ENCODE measurements at regions not wholly inside any gene's neighbourhood (a gene's known extent, or its start where the extent isn't known, plus 50 kb on each side); places are given as distances from the start of the nearest gene placed in this dataset.

DNA sequence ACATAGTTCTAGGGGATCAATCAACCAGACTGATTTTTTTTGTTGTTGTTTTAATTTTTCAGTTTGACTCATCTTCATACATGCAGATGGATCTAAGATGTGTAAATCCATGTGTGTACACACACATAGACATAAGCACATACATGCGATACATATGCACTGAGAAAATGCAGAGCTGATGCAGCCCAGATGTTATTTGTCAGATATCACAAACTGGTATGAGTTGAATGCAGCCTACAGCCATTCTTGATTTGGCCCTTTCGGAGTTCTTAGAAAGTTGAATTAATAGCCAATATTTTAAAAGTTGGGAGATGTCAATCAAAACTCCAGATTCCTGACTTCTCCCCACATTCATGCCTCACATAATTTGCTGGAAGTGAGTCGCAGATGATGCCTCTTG, 180.4 kb downstream of the SPATA18 start:
- TF ChIP-seq EZH2 (IDR thresholded peaks at IDR 0.05; ENCODE audit: low read length) = no peak
- TF ChIP-seq, protein P1, sequence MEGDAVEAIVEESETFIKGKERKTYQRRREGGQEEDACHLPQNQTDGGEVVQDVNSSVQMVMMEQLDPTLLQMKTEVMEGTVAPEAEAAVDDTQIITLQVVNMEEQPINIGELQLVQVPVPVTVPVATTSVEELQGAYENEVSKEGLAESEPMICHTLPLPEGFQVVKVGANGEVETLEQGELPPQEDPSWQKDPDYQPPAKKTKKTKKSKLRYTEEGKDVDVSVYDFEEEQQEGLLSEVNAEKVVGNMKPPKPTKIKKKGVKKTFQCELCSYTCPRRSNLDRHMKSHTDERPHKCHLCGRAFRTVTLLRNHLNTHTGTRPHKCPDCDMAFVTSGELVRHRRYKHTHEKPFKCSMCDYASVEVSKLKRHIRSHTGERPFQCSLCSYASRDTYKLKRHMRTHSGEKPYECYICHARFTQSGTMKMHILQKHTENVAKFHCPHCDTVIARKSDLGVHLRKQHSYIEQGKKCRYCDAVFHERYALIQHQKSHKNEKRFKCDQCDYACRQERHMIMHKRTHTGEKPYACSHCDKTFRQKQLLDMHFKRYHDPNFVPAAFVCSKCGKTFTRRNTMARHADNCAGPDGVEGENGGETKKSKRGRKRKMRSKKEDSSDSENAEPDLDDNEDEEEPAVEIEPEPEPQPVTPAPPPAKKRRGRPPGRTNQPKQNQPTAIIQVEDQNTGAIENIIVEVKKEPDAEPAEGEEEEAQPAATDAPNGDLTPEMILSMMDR (optimal IDR thresholded peaks at IDR 0.05 in 1 of 3, IDR thresholded peaks at IDR 0.05 in 1 of 3, conservative IDR thresholded peaks at IDR 0.05 in 1 of 3; ENCODE audit: extremely low read depth in 1 of 3, insufficient read depth in 2 of 3, low read length in 3 of 3) = no peak
- no peak overlapping the region for H3K9ac ChIP-seq (ENCODE audit: control insufficient read depth, extremely low read depth, insufficient read depth, low read length)
- no peaks in the 10 kb centered on the region for H3K4me1 ChIP-seq (ENCODE audit: control insufficient read depth, extremely low read depth, insufficient read depth, low read length)
- no peaks in the 10 kb centered on the region for H3K79me2 ChIP-seq (ENCODE audit: control insufficient read depth, insufficient read depth, low read length)
- dilution Hi-C loops (cut with MboI; ENCODE audit: extremely low pct_ligation_motif_present, low sequenced_read_pairs) = no loop called here
- no peak overlapping the region for H2AFZ ChIP-seq (ENCODE audit: control insufficient read depth, low read length)
- H3K4me3 ChIP-seq (ENCODE audit: control insufficient read depth in 2 of 3, extremely low read depth in 1 of 3, insufficient read depth in 2 of 3, low read depth in 1 of 3, low read length in 3 of 3) = no peak overlapping the region
- H3K4me2 ChIP-seq (ENCODE audit: control insufficient read depth, extremely low read depth, insufficient read depth, low read depth, low read length) = no peak overlapping the region
- no peaks in the 10 kb centered on the region for H3K9me3 ChIP-seq (ENCODE audit: control insufficient read depth, low read depth, low read length)
- no peaks in the 10 kb centered on the region for H4K20me1 ChIP-seq (ENCODE audit: control insufficient read depth, extremely low read depth, insufficient read depth, low read length)
- FAIRE-seq (no peak), DNase-seq (ENCODE audit: low read depth, low spot score) (no peak)
- no peaks in the 10 kb centered on the region for H3K9me1 ChIP-seq (ENCODE audit: control insufficient read depth, extremely low read depth, insufficient read depth, low read length)
- no peaks in the 10 kb centered on the region for H3K36me3 ChIP-seq (ENCODE audit: control insufficient read depth in 2 of 2, extremely low read depth in 1 of 2, insufficient read depth in 2 of 2, low read length in 2 of 2)
- no peak overlapping the region for H3K27ac ChIP-seq (ENCODE audit: control insufficient read depth, insufficient read depth, low read length)
- no peaks in the 10 kb centered on the region for H3K27me3 ChIP-seq (ENCODE audit: control insufficient read depth, extremely low read depth, insufficient read depth, low read length)

DNA sequence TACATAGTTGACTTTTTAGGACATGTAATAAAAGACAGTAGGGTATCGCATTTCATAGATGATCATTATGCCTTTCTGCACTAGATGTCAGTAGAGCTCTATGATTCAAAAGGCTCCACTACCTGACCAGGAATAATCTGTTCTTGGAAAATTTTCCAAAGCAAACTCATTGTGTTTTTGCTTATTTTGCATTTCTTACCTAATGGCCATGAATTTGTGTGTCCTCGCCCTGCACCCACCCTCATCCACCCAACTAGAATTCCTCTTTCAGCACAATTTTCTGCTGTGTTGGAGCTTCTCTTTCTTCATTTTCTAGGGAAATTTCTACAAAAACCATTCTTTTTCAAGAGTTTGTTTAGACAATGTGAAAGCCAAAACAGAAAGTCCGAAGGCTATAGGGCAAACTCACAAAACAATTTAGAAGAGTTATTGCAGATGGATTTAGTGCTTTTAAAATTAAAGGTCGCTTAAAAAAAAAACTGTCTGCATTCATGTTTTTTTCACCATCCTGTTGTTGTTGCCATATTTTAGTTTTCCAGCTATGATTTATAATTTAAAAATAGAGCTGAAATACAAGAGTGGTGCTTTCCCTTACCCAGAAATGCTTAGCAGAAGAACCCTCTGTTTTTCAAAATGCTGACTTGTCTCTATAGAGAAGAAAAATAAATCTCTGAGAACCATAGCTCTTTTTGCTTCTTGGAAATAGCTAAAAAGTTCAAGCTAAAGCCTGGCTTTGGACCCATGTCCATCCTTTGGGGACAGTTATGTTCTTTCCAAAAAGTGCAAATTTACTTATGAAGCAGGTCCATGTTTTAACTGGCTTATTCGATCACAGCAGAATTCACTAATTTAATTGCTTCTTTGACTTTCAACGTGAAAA, 183.7 kb downstream of the SPATA18 start:
- no peak overlapping the region for H2AFZ ChIP-seq (ENCODE audit: control insufficient read depth, low read length)
- no peak overlapping the region for H3K4me3 ChIP-seq (ENCODE audit: control insufficient read depth in 2 of 3, extremely low read depth in 1 of 3, insufficient read depth in 2 of 3, low read depth in 1 of 3, low read length in 3 of 3)
- no peaks in the 10 kb centered on the region for H3K36me3 ChIP-seq (ENCODE audit: control insufficient read depth in 2 of 2, extremely low read depth in 1 of 2, insufficient read depth in 2 of 2, low read length in 2 of 2)
- no peak for DNase-seq (ENCODE audit: low read depth, low spot score)
- peak; percentile 60 for FAIRE-seq
- H3K27ac ChIP-seq (ENCODE audit: control insufficient read depth, insufficient read depth, low read length) = no peak overlapping the region
- no peaks in the 10 kb centered on the region for H3K9me1 ChIP-seq (ENCODE audit: control insufficient read depth, extremely low read depth, insufficient read depth, low read length)
- dilution Hi-C loops (cut with MboI; ENCODE audit: extremely low pct_ligation_motif_present, low sequenced_read_pairs) = no loop called here
- no peaks in the 10 kb centered on the region for H3K4me1 ChIP-seq (ENCODE audit: control insufficient read depth, extremely low read depth, insufficient read depth, low read length)
- TF ChIP-seq, protein P1 (optimal IDR thresholded peaks at IDR 0.05 in 1 of 3, IDR thresholded peaks at IDR 0.05 in 1 of 3, conservative IDR thresholded peaks at IDR 0.05 in 1 of 3; ENCODE audit: extremely low read depth in 1 of 3, insufficient read depth in 2 of 3, low read length in 3 of 3) = peak in 2 of 3 experiments; percentile 49 to 59
- no peak for TF ChIP-seq EZH2 (IDR thresholded peaks at IDR 0.05; ENCODE audit: low read length)
- H3K9ac ChIP-seq (ENCODE audit: control insufficient read depth, extremely low read depth, insufficient read depth, low read length) = no peak overlapping the region
- H4K20me1 ChIP-seq (ENCODE audit: control insufficient read depth, extremely low read depth, insufficient read depth, low read length) = no peaks in the 10 kb centered on the region
- no peak overlapping the region for H3K4me2 ChIP-seq (ENCODE audit: control insufficient read depth, extremely low read depth, insufficient read depth, low read depth, low read length)
- H3K9me3 ChIP-seq (ENCODE audit: control insufficient read depth, low read depth, low read length) = no peaks in the 10 kb centered on the region
- H3K27me3 ChIP-seq (ENCODE audit: control insufficient read depth, extremely low read depth, insufficient read depth, low read length) = no peaks in the 10 kb centered on the region
- no peaks in the 10 kb centered on the region for H3K79me2 ChIP-seq (ENCODE audit: control insufficient read depth, insufficient read depth, low read length)
